Spleen (tissue), 11 donors: ENCODE measurements at regions not wholly inside any gene's neighbourhood (a gene's known extent, or its start where the extent isn't known, plus 50 kb on each side); places are given as distances from the start of the nearest gene placed in this dataset.
A peak's percentile ranks its signal among the peaks of the same experiment; 100 is the strongest.

Experiments used
- DNase-seq: peaks from one replicate; pipeline ENCODE4 v3.0.0-alpha.2; 2020
- H3K27ac ChIP-seq, 8 donors: fragments of 200-600 bp; sonication (generic) in 7 of 8; 1 replicate in 4 of 8; 2 replicates in 4 of 8; pipeline versions ENCODE4 v1.5.0 to v1.8.0; 2016 to 2021; ENCODE audit warnings: inconsistent platforms in 4 of 8, mild to moderate bottlenecking in 4 of 8, moderate library complexity in 1 of 8
- H3K27me3 ChIP-seq, 7 donors: fragments of 200-600 bp; sonication (generic) in 6 of 7; replicated peaks in 1 of 7; 1 replicate in 4 of 7; 2 replicates in 3 of 7; pipeline versions ENCODE4 v1.5.0 to v1.8.0; 2016 to 2021; ENCODE audit warnings: inconsistent platforms in 3 of 7, mild to moderate bottlenecking in 1 of 7
- H3K36me3 ChIP-seq, 6 donors: fragments of 200-600 bp; sonication (generic) in 5 of 6; 1 replicate in 4 of 6; 2 replicates in 2 of 6; pipeline versions ENCODE4 v1.5.0 to v1.8.0; 2016 to 2021; ENCODE audit warnings: inconsistent platforms in 2 of 6
- H3K4me1 ChIP-seq, 6 donors: fragments of 200-600 bp; sonication (generic) in 5 of 6; 1 replicate in 3 of 6; 2 replicates in 3 of 6; pipeline versions ENCODE4 v1.5.0 to v1.8.0; 2016 to 2021; ENCODE audit warnings: inconsistent platforms in 3 of 6
- H3K4me3 ChIP-seq, 8 donors: fragments of 200-600 bp; sonication (generic) in 7 of 8; 1 replicate in 4 of 8; 2 replicates in 4 of 8; pipeline versions ENCODE4 v1.5.0 to v1.8.0; 2016 to 2021; ENCODE audit warnings: inconsistent platforms in 4 of 8, mild to moderate bottlenecking in 4 of 8, moderate library complexity in 2 of 8
- H3K9me3 ChIP-seq, 8 donors: fragments of 200-600 bp; sonication (generic) in 7 of 8; 1 replicate in 4 of 8; 2 replicates in 4 of 8; pipeline versions ENCODE4 v1.5.0 to v1.8.0; 2016 to 2021; ENCODE audit warnings: inconsistent platforms in 4 of 8
- POLR2A ChIP-seq, 3 donors: fragments of 450-650 bp; IDR thresholded peaks; one replicate each; pipeline ENCODE4 v1.5.1; 2017; ENCODE audit warnings: antibody characterized with exemption in 3 of 3, mild to moderate bottlenecking in 1 of 3
- POLR2AphosphoS5 ChIP-seq, 3 donors: sonication (generic); formaldehyde crosslinking; IDR thresholded peaks; one replicate each; pipeline ENCODE4 v1.5.1; 2017; ENCODE audit warnings: antibody characterized with exemption in 3 of 3
- WGBS, 5 donors: extraction: QIAGEN DNeasy Blood & Tissue Kit in 3 of 5; methylation state at CpG; one replicate each; pipeline versions ENCODE4 v1.1.5 to v1.1.7; 2013 to 2018; 5-methylcytosine and 5-hydroxymethylcytosine counted together
- intact Hi-C: fragments of 100-400 bp; cut with DNase I; formaldehyde crosslinking; loops from one replicate; pipeline ENCODE4 v1.15.0; 2023; ENCODE audit warnings: low total_unique reads
- TF ChIP-seq, protein P1 (sequence below), 11 experiments: fragments of 200-600 bp in 7 of 11; fragments of 450-650 bp in 4 of 11; sonication (generic) in 4 of 11; IDR thresholded peaks in 8 of 11; conservative IDR thresholded peaks in 3 of 11; 1 replicate in 7 of 11; 2 replicates in 4 of 11; pipeline versions ENCODE4 v1.4.0 to v1.8.0; 2016 to 2021; ENCODE audit warnings: antibody characterized with exemption in 11 of 11, inconsistent platforms in 4 of 11, mild to moderate bottlenecking in 1 of 11
- donor health status: healthy with polysubstance abuse.
- donor health status: DM: no; HTN: no; CAD: no; lungs with moderate emphysema.
- donor health status: DM: no; HTN: no; CAD: no.
- donor health status: Bipolar disorder and iron deficiency.
- donor health status: healthy.
- donor health status: DM: no; HTN: no; CAD: no.
- donor health status: DM: yes; HTN: yes; CAD: no.

GRCh38 chr6:166055801-166056200, 111.8 kb downstream of the TBXT start:
- Histone ChIP-seq H3K4me1 (no peaks in the 10 kb centered on the region), H3K36me3 (no peaks in the 10 kb centered on the region)

DNA sequence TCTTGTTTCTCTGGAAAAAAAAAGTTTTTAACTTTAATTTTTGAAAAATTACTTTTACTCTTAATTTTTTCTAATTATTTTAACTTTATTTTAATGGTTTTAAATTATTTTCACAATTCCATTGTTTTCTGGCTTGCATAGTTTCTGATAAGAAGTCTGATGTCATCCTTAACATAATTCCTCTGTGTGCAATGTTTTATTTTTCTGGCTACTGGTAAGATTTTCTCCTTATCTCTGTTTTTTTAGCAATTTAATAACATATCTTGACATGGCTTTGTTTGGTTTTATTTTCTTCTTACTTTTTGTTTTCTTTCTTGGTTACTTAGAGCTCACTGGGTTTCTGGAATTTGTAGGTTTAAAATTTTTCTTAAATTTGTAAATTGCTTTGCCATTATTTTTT, 114.8 kb downstream of the TBXT start:
- intact Hi-C loops: no loop called here
- H3K4me1 ChIP-seq: no peaks in the 10 kb centered on the region

More at GRCh38 chr6:166055801-166056200, 111.8 kb downstream of the TBXT start:
- no peak for DNase-seq
- TF ChIP-seq POLR2AphosphoS5 (IDR thresholded peaks at IDR 0.05) (no peak), POLR2A (IDR thresholded peaks at IDR 0.05) (no peak)
- TF ChIP-seq, protein P1, sequence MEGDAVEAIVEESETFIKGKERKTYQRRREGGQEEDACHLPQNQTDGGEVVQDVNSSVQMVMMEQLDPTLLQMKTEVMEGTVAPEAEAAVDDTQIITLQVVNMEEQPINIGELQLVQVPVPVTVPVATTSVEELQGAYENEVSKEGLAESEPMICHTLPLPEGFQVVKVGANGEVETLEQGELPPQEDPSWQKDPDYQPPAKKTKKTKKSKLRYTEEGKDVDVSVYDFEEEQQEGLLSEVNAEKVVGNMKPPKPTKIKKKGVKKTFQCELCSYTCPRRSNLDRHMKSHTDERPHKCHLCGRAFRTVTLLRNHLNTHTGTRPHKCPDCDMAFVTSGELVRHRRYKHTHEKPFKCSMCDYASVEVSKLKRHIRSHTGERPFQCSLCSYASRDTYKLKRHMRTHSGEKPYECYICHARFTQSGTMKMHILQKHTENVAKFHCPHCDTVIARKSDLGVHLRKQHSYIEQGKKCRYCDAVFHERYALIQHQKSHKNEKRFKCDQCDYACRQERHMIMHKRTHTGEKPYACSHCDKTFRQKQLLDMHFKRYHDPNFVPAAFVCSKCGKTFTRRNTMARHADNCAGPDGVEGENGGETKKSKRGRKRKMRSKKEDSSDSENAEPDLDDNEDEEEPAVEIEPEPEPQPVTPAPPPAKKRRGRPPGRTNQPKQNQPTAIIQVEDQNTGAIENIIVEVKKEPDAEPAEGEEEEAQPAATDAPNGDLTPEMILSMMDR (IDR thresholded peaks at IDR 0.05 in 8 of 11, conservative IDR thresholded peaks at IDR 0.05 in 3 of 11): no peak
- no peaks in the 10 kb centered on the region for H3K27me3 ChIP-seq
- peaks cover 0 to 45% (median 36%) of the 10 kb centered on the region in 8 donors for H3K9me3 ChIP-seq
- intact Hi-C loops: no loop called here
- H3K4me3 ChIP-seq: no peak overlapping the region
- H3K27ac ChIP-seq: peak overlapping the region in 2 of 8 donors; percentile 34 to 36
- WGBS, 5 donors: 80 to 84% (median 81%) methylated on average over 5 of the region's 5 CpGs

GRCh38 chr6:166050559-166050958, 117.1 kb downstream of the TBXT start:
- WGBS, 5 donors: 70 to 81% (median 76%) methylated on average over 4 of the region's 4 CpGs
- peaks cover 0 to 47% (median 36%) of the 10 kb centered on the region in 8 donors for H3K9me3 ChIP-seq

More for the DNA sequence above, 114.8 kb downstream of the TBXT start:
- Histone ChIP-seq H3K27ac (no peak overlapping the region), H3K27me3 (no peaks in the 10 kb centered on the region), H3K4me3 (no peak overlapping the region), H3K9me3 (peaks cover 0 to 47% (median 36%) of the 10 kb centered on the region in 8 donors), H3K36me3 (no peaks in the 10 kb centered on the region)
- TF ChIP-seq POLR2AphosphoS5 (IDR thresholded peaks at IDR 0.05): no peak
- TF ChIP-seq, protein P1 (IDR thresholded peaks at IDR 0.05 in 8 of 11, conservative IDR thresholded peaks at IDR 0.05 in 3 of 11): no peak
- TF ChIP-seq POLR2A (IDR thresholded peaks at IDR 0.05): no peak
- no peak for DNase-seq

DNA sequence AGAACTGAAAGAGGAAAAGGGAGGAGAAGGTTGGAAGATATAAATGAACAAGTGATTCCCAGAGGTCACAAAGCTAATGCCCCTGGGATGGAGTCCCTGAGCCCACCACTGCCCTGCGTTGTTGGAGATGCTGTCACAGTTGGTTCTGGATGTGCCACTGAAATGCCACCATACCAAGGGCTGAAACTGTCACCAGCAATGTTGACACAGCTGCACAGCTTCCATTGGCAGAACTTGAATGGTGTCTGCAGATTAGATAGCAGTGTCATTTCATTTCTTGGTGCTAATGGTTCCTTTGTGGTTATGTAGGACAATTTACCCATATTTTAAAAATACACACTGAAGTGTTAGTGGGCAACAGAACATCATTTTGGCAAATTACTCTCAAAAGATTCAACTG, 120.7 kb downstream of the TBXT start:
- Histone ChIP-seq H3K27me3 (peaks cover 0 to 15% (median 0%) of the 10 kb centered on the region in 7 donors), H3K36me3 (no peaks in the 10 kb centered on the region), H3K9me3 (peaks cover 0 to 16% (median 8%) of the 10 kb centered on the region in 8 donors), H3K4me1 (no peaks in the 10 kb centered on the region), H3K27ac (no peak overlapping the region), H3K4me3 (no peak overlapping the region)
- TF ChIP-seq, protein P1 (IDR thresholded peaks at IDR 0.05 in 8 of 11, conservative IDR thresholded peaks at IDR 0.05 in 3 of 11): no peak
- TF ChIP-seq POLR2A (IDR thresholded peaks at IDR 0.05): no peak
- TF ChIP-seq POLR2AphosphoS5 (IDR thresholded peaks at IDR 0.05): no peak
- intact Hi-C loops: no loop called here
- DNase-seq: no peak
- WGBS, 5 donors: 53 to 85% (median 84%) methylated on average over 1 of the region's 1 CpG

More at GRCh38 chr6:166050559-166050958, 117.1 kb downstream of the TBXT start:
- Histone ChIP-seq H3K27ac (no peak overlapping the region), H3K36me3 (no peaks in the 10 kb centered on the region), H3K4me1 (no peaks in the 10 kb centered on the region), H3K27me3 (no peaks in the 10 kb centered on the region), H3K4me3 (no peak overlapping the region)
- TF ChIP-seq POLR2A (IDR thresholded peaks at IDR 0.05) (no peak), POLR2AphosphoS5 (IDR thresholded peaks at IDR 0.05) (no peak)
- TF ChIP-seq, protein P1 (IDR thresholded peaks at IDR 0.05 in 8 of 11, conservative IDR thresholded peaks at IDR 0.05 in 3 of 11): no peak
- intact Hi-C loops: no loop called here
- DNase-seq: no peak
